ENCODE measurements at regions not wholly inside any gene's neighbourhood (a gene's known extent, or its start where the extent isn't known, plus 50 kb on each side); places are given as distances from the start of the nearest gene placed in this dataset.

DNA sequence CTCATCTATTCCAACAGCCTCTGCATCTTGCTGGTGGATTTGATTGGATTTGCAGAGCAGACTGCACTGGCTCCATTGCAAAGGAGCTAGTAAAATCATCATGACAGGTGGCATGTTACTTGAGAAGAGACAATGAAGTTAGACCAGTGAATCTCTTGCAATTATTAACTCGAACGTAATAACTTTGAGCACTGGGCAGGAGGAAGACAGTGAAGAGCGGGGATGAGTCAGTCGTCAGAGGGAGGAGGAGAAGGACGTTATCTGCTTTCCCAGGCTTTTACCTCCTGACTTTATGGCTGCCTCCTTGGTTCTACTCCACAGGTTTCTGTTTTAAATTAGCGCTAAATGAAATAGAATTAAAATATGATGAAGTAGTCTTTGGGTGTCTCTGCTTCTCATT, 257.8 kb upstream of the IPO5 start:
- no peak overlapping the region for H3K27ac Mint-ChIP-seq

DNA sequence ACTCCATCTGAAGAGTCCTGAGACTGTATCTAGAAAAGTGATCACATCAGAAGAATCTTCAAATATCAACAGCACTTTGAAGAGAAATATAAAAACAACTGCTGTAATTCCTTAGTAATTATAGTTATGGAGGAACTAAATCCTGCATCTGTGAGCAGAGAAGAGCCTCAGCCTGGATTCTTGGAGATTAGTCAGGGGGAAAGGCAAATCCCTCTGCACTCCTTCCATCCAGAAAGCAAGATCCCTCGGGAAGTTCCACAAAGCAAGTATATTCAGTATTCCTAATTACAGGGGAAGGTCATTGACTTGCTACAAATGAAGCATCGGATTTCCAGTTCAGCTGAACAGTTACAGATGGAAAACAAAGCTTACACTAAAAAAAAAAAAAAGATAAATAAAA, 256.6 kb upstream of the IPO5 start:
- no peaks in the 10 kb centered on the region for H3K4me1 Mint-ChIP-seq
- H3K9me3 Mint-ChIP-seq, result peaks cover 4 to 5% of the 10 kb centered on the region in 2 donors
- DNase-seq (no peak), ATAC-seq (replicated peaks) (no peak)
- H3K4me3 Mint-ChIP-seq, result no peak overlapping the region
- no peak overlapping the region for H3K27ac Mint-ChIP-seq
- H3K27me3 Mint-ChIP-seq, result no peaks in the 10 kb centered on the region
- no peaks in the 10 kb centered on the region for H3K36me3 Mint-ChIP-seq

More for the DNA sequence above, 257.8 kb upstream of the IPO5 start:
- Mint-ChIP-seq H3K9me3 (peaks cover 3% of the 10 kb centered on the region in 2 donors), H3K27me3 (no peaks in the 10 kb centered on the region), H3K36me3 (no peaks in the 10 kb centered on the region), H3K4me3 (no peak overlapping the region), H3K4me1 (no peaks in the 10 kb centered on the region)
- DNase-seq (no peak), ATAC-seq (replicated peaks) (no peak)

GRCh38 chr13:97700306-97700848, 253.1 kb upstream of the IPO5 start:
- ATAC-seq (replicated peaks), result no peak
- Mint-ChIP-seq H3K4me1 (no peaks in the 10 kb centered on the region), H3K27me3 (no peaks in the 10 kb centered on the region), H3K9me3 (peaks cover 5 to 6% of the 10 kb centered on the region in 2 donors), H3K4me3 (no peak overlapping the region), H3K27ac (no peak overlapping the region), H3K36me3 (no peaks in the 10 kb centered on the region)
- DNase-seq, result no peak

DNA sequence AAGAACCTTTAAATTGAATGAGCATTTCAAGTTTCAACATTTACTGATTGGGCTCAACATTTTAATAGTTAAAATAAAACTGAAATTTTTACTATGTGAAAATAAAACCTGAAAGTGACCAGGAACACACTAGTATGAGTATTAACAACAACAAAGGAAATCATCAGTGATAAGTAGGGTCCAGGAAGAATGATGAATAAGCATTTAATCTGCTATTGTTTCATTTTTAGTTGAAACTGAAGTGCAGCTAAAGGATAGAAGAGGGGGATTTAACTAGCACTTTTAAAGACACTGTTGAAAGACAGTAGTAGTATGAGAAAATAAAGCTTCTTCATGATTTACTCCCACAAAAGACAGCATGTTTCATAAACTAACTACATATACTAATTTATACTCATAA, 250.9 kb upstream of the IPO5 start:
- Mint-ChIP-seq H3K27ac (no peak overlapping the region), H3K4me3 (no peak overlapping the region), H3K4me1 (peaks cover 0 to 1% of the 10 kb centered on the region in 2 donors), H3K27me3 (no peaks in the 10 kb centered on the region), H3K36me3 (no peaks in the 10 kb centered on the region), H3K9me3 (peaks cover 6 to 10% of the 10 kb centered on the region in 2 donors)
- DNase-seq (no peak), ATAC-seq (replicated peaks) (no peak)

DNA sequence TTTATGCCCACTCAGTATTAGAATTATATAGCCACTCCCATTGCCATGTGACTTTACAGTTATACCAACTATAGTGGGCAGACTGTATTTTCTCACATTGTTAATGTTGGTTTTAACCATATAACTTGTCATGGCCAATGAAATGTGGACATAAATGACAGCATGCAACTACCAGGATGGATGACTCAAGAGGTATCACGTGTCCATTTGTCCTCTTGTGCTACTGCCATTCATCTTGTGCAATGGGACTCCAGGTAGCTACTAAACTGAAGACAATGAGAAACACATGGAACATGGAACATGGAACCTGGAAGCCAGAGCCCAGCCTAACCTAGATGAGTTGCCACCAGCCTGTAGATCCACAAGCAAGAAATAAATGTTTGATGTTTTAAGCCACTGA, 242.7 kb upstream of the IPO5 start:
- Mint-ChIP-seq H3K4me1 (peaks cover 0 to 1% of the 10 kb centered on the region in 2 donors), H3K27ac (no peak overlapping the region), H3K27me3 (no peaks in the 10 kb centered on the region), H3K36me3 (no peaks in the 10 kb centered on the region), H3K9me3 (peaks cover 2 to 4% of the 10 kb centered on the region in 2 donors), H3K4me3 (no peak overlapping the region)
- ATAC-seq (replicated peaks) (no peak), DNase-seq (no peak)

DNA sequence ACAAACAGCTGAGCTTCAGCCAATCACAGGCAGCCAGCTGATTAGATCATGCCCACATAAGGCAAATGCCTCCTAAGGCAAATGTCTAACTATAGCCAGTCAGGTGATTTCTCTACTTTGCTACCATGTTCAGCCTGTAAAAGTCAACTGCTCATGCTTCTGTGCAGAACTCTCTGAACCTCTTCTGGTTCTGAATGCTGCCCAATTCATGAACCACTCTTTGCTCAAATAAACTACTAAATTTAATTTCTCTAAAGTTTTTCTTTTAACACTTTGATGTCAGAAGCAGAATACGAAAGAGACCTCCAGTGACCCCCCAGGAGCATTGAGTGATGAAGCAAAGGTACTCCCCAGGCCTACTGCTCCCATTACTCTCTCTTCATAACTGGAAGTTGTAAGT, 240.7 kb upstream of the IPO5 start:
- H3K4me1 Mint-ChIP-seq, result no peaks in the 10 kb centered on the region
- DNase-seq, result no peak
- no peak overlapping the region for H3K4me3 Mint-ChIP-seq
- no peaks in the 10 kb centered on the region for H3K36me3 Mint-ChIP-seq
- peaks cover 0 to 2% of the 10 kb centered on the region in 2 donors for H3K9me3 Mint-ChIP-seq
- peaks cover 0 to 4% of the 10 kb centered on the region in 2 donors for H3K27me3 Mint-ChIP-seq
- no peak overlapping the region for H3K27ac Mint-ChIP-seq
- no peak for ATAC-seq (replicated peaks)

GRCh38 chr13:97715763-97716162, 237.7 kb upstream of the IPO5 start:
- Mint-ChIP-seq H3K4me1 (no peaks in the 10 kb centered on the region), H3K9me3 (peaks cover 2 to 3% of the 10 kb centered on the region in 2 donors), H3K36me3 (no peaks in the 10 kb centered on the region), H3K27ac (no peak overlapping the region), H3K27me3 (peaks cover 4 to 6% of the 10 kb centered on the region in 2 donors), H3K4me3 (no peak overlapping the region)
- ATAC-seq (replicated peaks), result no peak
- DNase-seq, result no peak

- ATAC-seq (replicated peaks), result no peak
- DNase-seq, result no peak
- H3K27me3 Mint-ChIP-seq, result peaks cover 4 to 8% of the 10 kb centered on the region in 2 donors
- H3K4me3 Mint-ChIP-seq, result no peak overlapping the region
- H3K4me1 Mint-ChIP-seq, result no peaks in the 10 kb centered on the region
- peaks cover 0 to 3% of the 10 kb centered on the region in 2 donors for H3K9me3 Mint-ChIP-seq
- no peaks in the 10 kb centered on the region for H3K36me3 Mint-ChIP-seq
- no peak overlapping the region for H3K27ac Mint-ChIP-seq
Observed at GRCh38 chr13:97716746-97717145, 236.7 kb upstream of the IPO5 start.

DNA sequence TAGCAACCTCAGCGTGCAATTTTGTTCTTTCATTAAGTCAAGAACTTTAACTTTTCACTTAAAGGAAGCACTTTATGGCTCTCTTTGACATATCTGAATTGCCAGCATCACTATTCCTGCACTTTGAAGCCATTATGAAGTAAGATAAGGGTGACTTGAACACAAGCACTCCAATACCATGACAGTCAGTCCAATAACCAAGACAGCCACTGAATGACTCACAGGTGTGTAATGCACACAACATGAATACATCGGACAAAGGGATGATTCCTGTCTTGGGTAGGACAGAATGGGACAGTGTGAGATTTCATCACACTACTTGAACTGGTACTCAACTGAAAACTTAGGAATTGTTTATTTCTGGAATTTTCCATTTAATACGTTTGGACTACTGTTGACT, 233.7 kb upstream of the IPO5 start:
- Mint-ChIP-seq H3K27me3 (peaks cover 8 to 9% of the 10 kb centered on the region in 2 donors), H3K27ac (no peak overlapping the region), H3K4me1 (no peaks in the 10 kb centered on the region), H3K9me3 (peaks cover 1 to 3% of the 10 kb centered on the region in 2 donors), H3K4me3 (no peak overlapping the region), H3K36me3 (no peaks in the 10 kb centered on the region)
- DNase-seq (no peak), ATAC-seq (replicated peaks) (no peak)

GRCh38 chr13:97720896-97721295, 232.6 kb upstream of the IPO5 start:
- DNase-seq (no peak), ATAC-seq (replicated peaks) (no peak)
- H3K27me3 Mint-ChIP-seq, result peaks cover 8 to 9% of the 10 kb centered on the region in 2 donors
- H3K9me3 Mint-ChIP-seq, result peaks cover 1 to 3% of the 10 kb centered on the region in 2 donors
- no peaks in the 10 kb centered on the region for H3K4me1 Mint-ChIP-seq
- H3K4me3 Mint-ChIP-seq, result no peak overlapping the region
- no peaks in the 10 kb centered on the region for H3K36me3 Mint-ChIP-seq
- no peak overlapping the region for H3K27ac Mint-ChIP-seq

- no peak overlapping the region for H3K27ac Mint-ChIP-seq
- H3K4me3 Mint-ChIP-seq, result no peak overlapping the region
- no peak for ATAC-seq (replicated peaks)
- H3K27me3 Mint-ChIP-seq, result peaks cover 6 to 12% of the 10 kb centered on the region in 2 donors
- no peaks in the 10 kb centered on the region for H3K4me1 Mint-ChIP-seq
- DNase-seq, result no peak
- H3K36me3 Mint-ChIP-seq, result no peaks in the 10 kb centered on the region
- H3K9me3 Mint-ChIP-seq, result peaks cover 3% of the 10 kb centered on the region in 2 donors
Observed at GRCh38 chr13:97723655-97724054, 229.8 kb upstream of the IPO5 start.

DNA sequence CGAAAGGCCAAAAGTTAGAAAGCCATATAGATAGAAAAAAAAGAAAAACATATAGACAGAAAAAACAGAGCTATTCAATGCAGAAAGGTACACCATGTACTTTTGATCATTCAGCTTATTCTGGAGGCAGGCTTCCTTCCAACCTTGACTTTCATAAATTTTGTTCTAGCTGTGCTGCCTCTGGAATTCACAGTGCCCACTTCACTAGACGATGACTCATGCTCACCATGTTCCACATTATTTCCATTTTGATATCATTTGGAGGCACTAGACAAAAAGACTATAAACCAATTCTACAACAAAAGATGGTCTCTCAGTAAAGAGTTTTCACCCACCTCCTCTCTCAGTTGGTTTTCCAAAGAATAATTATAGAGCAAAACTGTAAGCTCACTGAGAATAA, 229.0 kb upstream of the IPO5 start:
- H3K36me3 Mint-ChIP-seq, result no peaks in the 10 kb centered on the region

GRCh38 chr13:97726664-97727280, 226.7 kb upstream of the IPO5 start:
- Mint-ChIP-seq H3K27ac (no peak overlapping the region), H3K27me3 (peaks cover 6 to 9% of the 10 kb centered on the region in 2 donors), H3K9me3 (peaks cover 0 to 6% of the 10 kb centered on the region in 2 donors), H3K36me3 (no peaks in the 10 kb centered on the region), H3K4me1 (no peaks in the 10 kb centered on the region), H3K4me3 (no peak overlapping the region)
- no peak for ATAC-seq (replicated peaks)
- no peak for DNase-seq

More for the DNA sequence above, 229.0 kb upstream of the IPO5 start:
- Mint-ChIP-seq H3K27me3 (peaks cover 6 to 12% of the 10 kb centered on the region in 2 donors), H3K4me1 (no peaks in the 10 kb centered on the region), H3K27ac (no peak overlapping the region), H3K4me3 (no peak overlapping the region), H3K9me3 (peaks cover 3% of the 10 kb centered on the region in 2 donors)
- DNase-seq (no peak), ATAC-seq (replicated peaks) (no peak)

GRCh38 chr13:97727991-97728390, 225.5 kb upstream of the IPO5 start:
- H3K27me3 Mint-ChIP-seq, result peaks cover 6 to 9% of the 10 kb centered on the region in 2 donors
- no peak for DNase-seq
- H3K4me1 Mint-ChIP-seq, result no peaks in the 10 kb centered on the region
- no peak overlapping the region for H3K4me3 Mint-ChIP-seq
- peaks cover 2 to 6% of the 10 kb centered on the region in 2 donors for H3K9me3 Mint-ChIP-seq
- H3K27ac Mint-ChIP-seq, result no peak overlapping the region
- no peak for ATAC-seq (replicated peaks)
- H3K36me3 Mint-ChIP-seq, result no peaks in the 10 kb centered on the region

DNA sequence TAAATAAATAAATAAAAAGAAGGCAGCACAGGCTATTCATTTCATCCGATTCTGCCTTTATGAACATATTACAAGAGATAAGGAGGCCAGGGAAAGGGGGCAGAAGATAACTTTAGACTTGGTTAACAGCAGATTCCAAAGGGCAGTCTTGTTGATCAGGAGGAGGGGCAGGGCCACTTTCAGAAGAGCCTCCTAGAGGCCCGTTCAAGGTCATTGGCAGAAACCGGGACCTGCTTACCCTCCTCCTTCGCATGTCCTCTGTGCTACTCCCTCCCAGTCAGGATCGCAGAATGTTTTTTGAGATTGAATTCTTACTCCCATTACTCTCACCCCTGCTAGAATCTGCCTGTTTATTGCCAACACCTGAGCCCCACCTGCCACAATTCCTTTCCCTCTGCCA, 217.0 kb upstream of the IPO5 start:
- ATAC-seq (replicated peaks) (no peak), DNase-seq (no peak)
- Mint-ChIP-seq H3K4me1 (no peaks in the 10 kb centered on the region), H3K4me3 (no peak overlapping the region), H3K27ac (no peak overlapping the region), H3K36me3 (no peaks in the 10 kb centered on the region), H3K27me3 (no peaks in the 10 kb centered on the region), H3K9me3 (peaks cover 7 to 10% of the 10 kb centered on the region in 2 donors)
